ENCODE measurements at regions not wholly inside any gene's neighbourhood (a gene's known extent, or its start where the extent isn't known, plus 50 kb on each side); places are given as distances from the start of the nearest gene placed in this dataset.

DNA sequence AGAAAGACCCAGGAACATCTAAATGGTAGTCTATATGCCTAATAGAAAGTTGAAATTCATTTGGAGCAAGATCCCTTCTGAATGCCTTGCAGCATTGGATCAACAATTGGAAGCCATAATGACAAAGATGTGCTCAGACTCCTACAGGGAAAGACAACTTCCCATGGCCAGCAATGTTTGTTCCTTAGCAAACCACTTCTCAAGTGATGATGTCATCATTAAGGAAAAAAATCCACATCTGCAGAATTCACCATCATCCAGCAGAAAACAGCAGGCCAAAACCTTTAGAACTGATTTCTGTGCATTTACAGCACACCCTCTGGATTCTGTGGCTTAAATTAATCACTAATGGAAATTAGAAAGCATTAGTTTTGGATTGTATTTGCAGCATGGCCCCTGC lies 82.4 kb upstream of the ZIC3 start:
- no peak for DNase-seq

DNA sequence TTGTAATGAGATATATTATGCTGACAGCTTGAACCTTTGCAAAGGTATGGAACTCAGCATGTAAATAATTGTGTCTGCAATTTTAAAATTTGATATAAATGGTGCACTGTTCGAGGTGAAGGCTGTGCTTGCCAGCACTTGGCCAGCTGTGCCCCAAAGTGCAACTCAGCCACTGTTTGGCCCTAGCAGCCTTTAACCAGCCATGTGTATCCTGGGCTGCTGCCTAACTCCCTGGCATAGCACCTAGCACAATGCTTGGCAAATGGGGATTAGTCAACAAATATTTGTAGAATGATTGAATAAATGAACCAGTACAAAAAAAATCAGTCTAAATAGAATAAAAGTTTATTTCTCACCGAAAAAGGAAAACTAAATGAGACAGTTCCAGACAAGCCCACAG lies 83.8 kb upstream of the ZIC3 start:
- DNase-seq, result no peak

DNA sequence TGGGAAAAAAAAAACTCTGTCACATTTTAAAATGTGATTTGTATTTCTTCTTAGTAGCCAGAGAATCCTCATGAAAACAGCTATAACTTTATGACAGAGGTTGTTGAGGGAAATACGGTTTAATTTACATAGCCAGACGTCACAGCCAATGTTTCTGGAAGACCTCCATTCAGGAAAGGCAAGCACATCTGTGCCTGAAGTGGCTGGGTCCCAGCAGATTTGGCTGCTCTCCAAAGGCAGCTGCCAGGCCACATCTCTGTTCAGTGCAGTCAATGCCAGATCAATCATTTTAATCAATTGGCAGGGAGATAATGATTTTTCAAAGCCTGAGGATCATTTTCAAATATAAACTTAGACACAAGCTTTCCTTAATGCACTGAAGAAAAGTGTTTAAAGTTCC lies 86.5 kb upstream of the ZIC3 start:
- peak in 1 of 56 donors; percentile 0 for DNase-seq

DNA sequence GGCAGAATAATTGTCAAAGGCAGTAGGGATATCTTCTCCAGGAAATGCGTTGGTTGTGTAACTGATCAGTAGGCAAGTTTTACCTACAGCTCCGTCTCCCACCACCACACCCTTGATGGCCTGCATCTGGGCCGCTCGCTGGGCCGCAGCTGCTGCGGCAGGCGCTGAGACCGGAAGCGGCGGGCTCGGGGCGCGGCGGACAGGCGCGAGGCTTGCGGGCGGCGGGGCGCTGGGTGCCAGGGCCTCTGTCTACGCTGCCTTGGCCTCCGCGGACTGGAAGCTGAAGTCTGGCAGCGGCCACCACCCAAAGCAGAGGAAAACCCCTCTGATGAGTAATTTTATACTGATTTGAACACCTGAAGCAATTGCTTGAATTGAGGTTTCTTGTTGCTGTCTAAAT lies 124.2 kb upstream of the ZIC3 start:
- no peak for DNase-seq

- DNase-seq, result peak in 1 of 56 donors; percentile 0
Observed at GRCh38 chrX:137432609-137433008, 133.3 kb upstream of the ZIC3 start.

DNA sequence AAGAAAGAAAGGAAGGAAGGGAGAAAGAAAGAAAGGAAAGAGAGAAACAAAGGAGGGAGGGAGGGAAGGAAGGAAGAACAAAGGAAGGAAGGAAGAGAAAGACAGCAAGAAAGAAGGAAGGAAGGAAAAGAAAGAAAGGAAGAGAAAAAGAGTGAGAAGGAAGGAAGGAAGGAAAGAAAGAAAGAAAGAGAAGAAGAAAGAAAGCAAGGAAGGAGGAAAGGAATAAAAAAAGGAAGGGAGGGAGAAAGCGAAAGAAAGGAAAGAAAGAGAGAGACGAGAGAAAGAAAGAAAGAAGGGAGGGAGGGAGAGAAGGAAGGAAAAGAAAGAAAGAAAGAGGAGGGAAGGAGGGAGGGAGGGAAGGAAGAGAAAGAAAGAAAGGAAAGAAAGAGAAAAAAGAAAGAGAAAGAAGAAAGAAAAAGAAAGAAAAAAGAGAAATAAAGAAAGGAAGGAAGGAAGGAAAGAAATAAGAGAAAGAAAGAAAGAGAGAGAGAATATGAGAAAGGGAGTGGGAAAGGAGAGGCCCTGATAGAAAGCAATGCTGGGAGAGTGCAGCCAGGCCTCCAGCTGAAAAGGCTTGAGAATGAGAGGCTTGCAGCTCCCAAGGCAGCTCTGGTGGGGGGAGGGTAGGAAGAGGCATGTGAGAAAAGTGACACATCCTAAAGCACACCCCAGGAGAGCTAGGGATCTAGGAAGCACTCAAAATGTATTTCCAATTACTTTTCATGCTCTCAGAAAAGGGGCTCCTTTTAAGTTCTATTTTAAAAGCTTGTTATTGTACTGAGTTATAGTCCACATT lies 134.0 kb upstream of the ZIC3 start:
- DNase-seq, result no peak

GRCh38 chrX:137430984-137431475 lies 134.9 kb upstream of the ZIC3 start:
- no peak for DNase-seq

DNA sequence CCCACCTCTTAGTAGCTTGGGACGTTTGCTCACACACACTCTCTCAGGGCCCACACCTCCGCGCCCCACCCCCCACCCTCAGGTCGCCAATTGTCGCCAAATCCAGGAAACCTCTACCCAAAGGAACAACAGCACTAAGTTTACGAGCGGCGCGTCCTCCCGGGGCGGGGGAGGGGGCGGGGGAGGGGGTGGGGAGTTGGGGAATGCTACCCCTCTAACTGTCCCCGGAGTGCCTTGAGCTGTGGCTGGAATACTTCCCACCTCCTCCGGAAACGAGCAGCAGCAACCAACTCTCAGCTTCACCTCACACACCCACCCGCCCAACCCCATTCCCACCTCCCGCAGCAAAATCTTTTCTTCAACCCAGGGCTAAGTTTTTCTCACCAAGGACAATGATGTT lies 135.6 kb upstream of the ZIC3 start:
- DNase-seq, result no peak

GRCh38 chrX:137428766-137429591 lies 136.9 kb upstream of the ZIC3 start:
- no peak for DNase-seq

- DNase-seq, result no peak
Observed at GRCh38 chrX:137428221-137428661, 137.7 kb upstream of the ZIC3 start.

- no peak for DNase-seq
Observed at GRCh38 chrX:137427816-137428215, 138.1 kb upstream of the ZIC3 start.

GRCh38 chrX:137427426-137427778 lies 138.5 kb upstream of the ZIC3 start:
- no peak for DNase-seq

- no peak for DNase-seq
Observed at GRCh38 chrX:137426695-137427425, 139.1 kb upstream of the ZIC3 start.

GRCh38 chrX:137425986-137426385 lies 139.9 kb upstream of the ZIC3 start:
- no peak for DNase-seq

DNA sequence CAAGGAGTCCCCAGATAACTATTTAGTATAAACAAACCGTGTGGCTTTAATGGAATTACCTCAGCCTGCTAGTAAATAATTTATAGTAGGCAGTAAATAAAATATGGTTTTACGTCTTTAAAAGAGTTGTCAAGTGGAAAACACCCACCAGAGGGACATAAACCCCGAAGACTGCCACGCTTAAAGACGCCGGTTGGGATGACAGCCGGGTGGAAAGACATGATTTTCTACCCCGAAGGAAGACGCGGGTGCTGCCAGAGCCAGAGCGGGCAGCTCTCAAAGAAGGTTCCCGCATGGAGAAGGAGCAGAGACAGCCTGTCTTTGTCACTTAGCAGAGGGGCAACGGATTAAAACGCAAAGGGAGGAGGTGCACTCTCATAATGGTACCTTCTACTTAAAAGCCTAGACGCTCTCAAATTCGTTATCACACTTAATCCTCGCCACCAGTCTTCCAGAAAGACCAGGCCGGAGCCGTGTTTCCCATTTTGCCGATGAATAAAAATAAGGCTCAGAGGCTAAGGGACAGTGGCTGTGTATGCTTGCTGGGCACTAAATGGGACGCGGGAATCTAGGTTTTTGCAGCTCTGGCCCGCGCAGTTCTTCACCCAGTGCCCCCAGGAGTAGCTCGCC lies 140.5 kb upstream of the ZIC3 start:
- no peak for DNase-seq

GRCh38 chrX:137424679-137425078 lies 141.2 kb upstream of the ZIC3 start:
- no peak for DNase-seq

DNA sequence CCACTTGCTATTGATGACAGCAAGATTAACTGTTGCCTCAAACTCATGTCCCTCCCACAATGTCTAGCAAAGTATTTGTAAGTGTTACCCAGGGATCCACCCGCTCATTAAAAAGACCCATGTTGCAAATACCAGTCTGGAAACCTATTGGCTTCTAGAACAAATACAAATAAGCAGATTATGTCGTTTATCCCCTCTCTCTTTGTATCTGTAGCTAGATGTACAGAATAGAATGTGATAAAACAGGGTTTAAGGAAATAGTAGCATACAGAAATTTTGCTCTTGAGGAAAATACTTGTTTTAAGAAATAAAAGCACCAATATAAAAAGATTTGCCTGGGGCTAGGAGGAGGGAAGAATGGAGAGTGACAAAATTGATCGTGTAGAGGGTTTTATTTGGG lies 142.7 kb upstream of the ZIC3 start:
- no peak for DNase-seq

DNA sequence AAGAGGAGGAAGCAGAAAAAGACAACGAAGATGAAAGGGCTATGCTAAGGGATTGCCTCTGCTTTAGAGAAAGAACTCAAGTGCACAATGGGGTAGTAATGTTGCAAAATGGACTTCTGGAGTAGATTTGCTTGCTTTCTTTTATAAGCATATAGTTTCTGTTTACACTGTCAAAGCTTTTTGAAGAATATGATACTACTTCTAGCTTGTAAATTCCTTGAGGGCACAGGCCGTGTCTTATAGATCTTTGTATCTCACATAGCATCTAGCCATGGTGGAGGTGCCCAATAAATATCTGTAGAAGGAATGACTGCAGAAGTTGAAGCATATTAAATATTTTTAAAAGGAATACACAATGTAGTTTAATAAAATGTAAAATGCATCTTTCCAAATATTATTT lies 147.8 kb upstream of the ZIC3 start:
- DNase-seq, result no peak

DNA sequence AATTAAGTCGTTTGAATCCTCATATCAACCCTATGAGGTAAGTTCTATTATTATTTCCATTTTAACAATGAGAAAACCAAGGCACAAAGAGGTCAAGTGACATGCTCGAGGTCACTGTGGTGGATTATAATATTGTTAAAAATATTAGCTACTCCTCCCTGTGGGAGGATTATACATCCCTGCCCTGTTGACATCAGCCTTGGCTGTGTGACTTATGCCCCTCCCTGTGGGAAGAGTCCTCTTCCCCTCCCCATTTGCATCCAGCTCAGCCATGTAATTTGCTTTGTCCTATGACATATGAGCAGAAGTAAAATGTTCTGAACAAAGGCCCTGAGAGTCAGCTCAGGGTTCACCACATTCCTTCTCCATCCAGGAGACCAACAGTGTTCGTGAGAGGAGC lies 152.7 kb upstream of the ZIC3 start:
- DNase-seq, result no peak

DNA sequence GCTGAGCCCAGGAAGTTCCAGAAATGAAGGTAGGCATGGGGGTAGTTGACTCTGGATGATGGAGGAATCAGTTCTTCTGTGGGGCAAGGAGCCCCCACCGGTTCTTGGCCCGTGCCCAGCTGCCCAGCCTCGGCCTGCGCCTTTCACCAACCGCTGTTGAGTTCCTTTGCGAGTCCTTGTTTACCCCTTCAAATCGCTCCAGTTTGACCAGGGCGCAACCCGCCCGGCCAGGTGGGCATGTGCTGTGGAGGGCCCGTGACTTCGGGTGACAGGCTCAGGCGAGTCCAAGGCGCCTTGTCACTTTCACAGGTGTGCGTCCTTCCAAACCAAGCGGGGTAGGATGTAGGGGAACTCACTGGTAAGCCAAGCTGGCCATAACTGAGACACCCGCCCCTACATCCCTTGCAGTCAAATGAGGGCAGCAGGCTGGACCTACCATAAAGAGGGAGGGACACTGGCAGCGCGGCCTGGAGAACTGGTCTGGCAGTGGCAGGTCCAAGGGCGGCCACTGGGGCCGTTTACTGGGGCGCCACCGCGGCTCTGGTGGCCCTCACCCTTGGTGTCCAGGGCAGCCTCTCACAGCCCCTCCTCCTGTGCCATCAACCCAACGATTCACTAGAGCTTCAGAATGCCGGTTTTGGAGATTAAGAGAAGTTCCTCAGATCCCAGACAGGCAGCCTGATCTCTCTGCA lies 160.3 kb upstream of the ZIC3 start:
- no peak for DNase-seq

GRCh38 chrX:137401092-137401491 lies 164.8 kb upstream of the ZIC3 start:
- DNase-seq, result no peak

All from nucleus accumbens (tissue), 56 donors.